ENCODE measurements at regions not wholly inside any gene's neighbourhood (a gene's known extent, or its start where the extent isn't known, plus 50 kb on each side); places are given as distances from the start of the nearest gene placed in this dataset.

GRCh38 chr5:4420177-4420576 is 720.0 kb upstream of the ADAMTS16 start:
- DNase-seq = no peak

- DNase-seq = no peak
These were observed 719.4 kb upstream of the ADAMTS16 start for GRCh38 chr5:4420681-4421080.

- no peak for DNase-seq
These were observed 717.9 kb upstream of the ADAMTS16 start for GRCh38 chr5:4422247-4422646.

GRCh38 chr5:4424895-4425294 is 715.2 kb upstream of the ADAMTS16 start:
- DNase-seq = no peak

DNA sequence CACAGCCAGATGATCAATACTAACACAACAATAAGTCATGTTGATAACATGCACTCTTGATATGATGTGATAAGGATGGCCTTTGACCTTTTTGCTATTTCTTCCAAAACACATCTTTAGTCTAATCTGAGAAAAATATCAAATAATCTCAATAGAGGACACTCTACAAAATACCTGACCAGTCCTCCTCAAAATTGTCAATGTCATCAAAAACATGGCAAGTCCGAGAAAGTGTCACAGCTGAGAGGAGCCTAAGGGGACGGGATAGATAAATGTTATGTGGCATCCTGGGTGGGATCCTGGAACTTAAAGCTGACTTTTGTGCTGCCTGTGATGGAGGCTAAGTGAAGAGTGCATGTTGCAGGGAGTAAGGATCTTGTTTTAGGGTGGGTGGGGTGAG is 699.6 kb upstream of the ADAMTS16 start:
- no peak for DNase-seq

GRCh38 chr5:4442221-4442620 is 697.9 kb upstream of the ADAMTS16 start:
- no peak for DNase-seq

GRCh38 chr5:4447657-4448056 is 692.5 kb upstream of the ADAMTS16 start:
- DNase-seq = no peak

DNA sequence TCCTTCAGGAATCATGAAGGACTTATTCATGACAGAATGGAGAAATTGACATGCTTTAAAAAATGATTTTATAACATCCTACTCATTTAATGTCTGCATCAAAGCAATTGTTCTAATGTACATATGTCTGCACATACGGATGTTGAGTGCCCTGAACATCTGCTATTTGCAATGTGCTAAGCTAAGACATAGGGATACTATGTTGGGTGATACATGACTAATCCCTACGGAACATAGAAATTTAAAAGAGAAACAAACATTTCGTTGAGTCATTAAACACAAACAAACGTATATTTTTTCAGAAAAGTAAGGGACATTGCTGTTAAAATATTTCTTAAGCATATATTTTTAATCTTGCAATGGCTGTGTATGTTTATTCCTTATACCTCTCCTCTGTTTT is 686.5 kb upstream of the ADAMTS16 start:
- no peak for DNase-seq

GRCh38 chr5:4479426-4479825 is 660.7 kb upstream of the ADAMTS16 start:
- no peak for DNase-seq

- DNase-seq = no peak
These were observed 659.4 kb upstream of the ADAMTS16 start for GRCh38 chr5:4480528-4481349.

GRCh38 chr5:4487581-4487980 is 652.5 kb upstream of the ADAMTS16 start:
- no peak for DNase-seq

DNA sequence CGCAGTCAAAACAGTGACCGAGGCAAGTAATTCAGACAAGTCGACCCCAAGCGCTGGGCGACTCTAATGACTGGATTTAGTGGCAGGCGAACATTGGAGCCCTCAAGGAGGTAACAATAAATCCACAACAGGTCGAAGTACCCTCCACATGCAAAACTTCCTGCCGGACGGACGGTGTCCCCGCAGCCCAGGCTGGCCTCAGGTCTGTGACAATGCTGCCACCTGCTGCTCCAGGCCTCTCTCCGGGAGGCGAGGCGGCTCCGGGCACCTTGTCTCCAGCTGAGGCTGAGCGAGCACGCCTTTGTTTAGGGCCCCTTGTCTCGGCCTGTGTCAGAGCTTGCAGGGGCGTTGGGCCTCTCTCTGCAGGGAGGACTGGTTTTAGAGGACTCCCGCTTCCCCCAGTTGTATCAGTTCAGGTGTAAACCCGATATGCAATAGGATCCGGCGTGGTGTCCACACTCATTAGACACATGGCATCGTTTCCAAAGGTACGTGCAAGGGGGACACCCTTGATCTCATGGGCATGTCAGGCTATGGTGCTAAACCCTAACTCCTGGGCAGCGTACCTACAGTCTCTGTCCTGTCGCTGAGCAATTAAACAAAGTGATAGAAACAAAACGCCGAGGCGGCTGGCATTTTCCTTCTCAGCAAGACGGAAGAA is 628.0 kb upstream of the ADAMTS16 start:
- DNase-seq = no peak

GRCh38 chr5:4513381-4513780 is 626.7 kb upstream of the ADAMTS16 start:
- DNase-seq = no peak

DNA sequence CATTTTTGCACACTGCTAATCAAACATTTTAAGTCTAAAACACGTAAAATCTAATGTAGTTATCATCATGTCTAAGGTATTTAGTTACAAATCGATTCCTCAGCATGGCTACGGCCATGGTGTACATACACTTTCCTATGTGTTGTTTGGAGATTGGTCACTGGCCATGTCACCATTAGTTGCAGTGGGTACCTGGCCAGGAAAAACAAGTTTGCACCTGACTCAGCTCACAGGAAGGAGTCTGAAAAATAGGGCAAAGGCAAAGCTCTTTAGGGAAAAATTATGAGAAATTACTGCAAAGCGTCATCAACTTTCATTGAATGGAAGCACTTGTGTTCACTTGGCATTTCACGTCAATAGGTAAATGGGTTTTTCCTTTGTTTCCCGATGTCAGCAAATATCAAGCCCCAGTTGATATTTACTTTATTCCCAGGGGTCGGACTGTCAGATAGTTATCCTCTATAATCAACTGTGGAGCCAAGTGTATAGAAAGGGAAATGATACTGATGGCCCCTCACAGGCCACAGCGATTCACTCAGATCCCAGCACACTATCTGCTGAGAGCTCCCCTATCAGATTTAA is 626.0 kb upstream of the ADAMTS16 start:
- DNase-seq = no peak

DNA sequence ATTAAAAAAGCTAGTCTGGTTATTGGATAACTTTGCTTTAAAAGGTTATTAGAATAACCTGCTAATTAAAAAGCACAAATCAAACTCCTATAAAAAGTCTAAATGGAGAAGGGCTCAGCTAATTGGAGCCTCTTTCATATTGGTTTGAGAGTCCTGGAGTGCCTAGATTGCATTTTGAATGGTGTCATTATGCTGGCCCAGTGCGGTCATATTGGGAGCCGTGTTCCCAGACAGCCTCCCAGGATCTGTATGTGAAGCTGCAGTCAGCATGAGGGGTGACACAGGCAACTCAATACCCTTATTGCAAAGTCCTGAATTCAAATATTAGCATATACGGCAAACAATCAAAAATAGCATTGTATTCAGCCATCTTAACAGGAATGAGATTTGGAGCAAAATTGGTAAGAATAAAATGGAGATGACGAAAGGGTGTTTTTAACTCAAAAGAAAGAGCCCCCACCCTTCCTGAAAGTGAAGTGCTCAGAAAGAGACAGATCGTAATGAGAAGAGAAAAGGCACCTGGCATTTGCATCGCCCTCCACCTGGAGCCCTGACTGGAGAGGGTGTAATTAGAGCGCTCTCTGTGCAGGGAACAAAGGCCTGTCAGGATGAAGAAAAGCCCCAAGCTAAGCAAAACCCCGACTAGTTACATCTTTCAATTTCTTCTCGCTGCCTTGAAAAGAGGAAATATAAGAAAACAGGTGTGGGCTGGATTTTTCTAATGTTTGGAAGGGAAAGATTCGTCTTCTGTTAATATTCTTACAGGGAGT is 621.0 kb upstream of the ADAMTS16 start:
- no peak for DNase-seq

GRCh38 chr5:4520559-4520958 is 619.6 kb upstream of the ADAMTS16 start:
- DNase-seq = no peak

DNA sequence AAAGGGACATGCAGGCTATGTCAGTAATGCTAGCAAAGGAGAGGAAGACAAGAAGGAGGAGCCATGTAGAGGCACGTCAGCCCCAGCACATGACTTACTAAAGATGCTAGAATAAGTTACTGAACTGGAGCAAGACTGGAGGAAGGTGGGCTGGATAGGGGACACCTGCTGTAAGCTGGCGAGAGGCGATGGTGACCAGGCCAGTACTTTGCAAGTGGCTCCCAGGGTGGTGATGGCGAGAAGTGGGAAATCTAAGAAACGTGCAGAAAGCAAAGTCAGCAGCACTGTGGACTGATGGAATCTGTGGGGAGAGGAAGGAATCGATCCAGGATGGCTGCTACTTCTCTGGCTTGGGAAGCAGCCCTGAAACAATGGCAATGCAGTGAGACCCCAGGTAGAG is 617.1 kb upstream of the ADAMTS16 start:
- no peak for DNase-seq

DNA sequence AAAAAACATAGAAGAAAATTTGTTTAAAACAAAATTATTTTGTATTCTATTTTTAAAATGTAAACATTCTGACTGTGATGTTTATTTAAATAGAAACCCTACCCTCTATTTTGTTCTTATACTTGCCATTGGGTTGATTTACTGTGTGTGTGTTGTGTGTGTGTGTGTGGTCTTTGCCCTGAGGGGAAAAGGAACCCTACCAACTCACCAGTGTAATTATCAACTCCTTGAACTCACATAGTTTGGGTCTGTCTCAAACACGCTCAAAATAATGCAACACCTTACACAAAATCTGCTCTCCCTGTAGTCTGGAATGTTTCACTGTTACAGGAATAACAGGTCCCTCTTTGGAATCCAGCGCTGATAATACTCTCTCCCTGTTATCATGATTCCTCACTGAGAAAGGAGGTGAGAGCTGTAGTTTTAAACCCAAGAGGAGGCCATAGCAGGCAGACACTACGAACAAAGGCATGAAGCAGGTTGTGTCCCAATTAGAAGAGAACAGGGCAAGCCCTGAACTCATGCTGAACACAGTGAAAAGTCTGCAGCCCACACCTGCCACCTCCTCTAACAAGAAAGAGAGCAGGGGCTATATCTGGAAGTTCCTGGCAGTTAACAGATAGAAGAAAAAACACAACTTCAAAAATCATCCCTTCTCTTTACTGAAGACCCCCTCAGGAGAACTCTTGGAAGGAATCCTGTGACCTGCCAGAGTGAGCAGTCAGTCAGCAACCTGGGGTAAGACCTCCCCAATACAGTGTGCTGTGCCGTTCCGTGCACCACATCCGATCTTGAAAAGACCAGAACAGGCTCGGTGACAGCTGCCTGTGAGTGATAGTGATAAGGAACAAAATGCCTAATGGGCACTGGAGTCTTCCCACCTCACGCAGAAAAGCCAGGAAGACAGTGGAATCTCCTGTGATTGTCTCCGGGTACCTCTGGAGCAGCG is 608.1 kb upstream of the ADAMTS16 start:
- no peak for DNase-seq

DNA sequence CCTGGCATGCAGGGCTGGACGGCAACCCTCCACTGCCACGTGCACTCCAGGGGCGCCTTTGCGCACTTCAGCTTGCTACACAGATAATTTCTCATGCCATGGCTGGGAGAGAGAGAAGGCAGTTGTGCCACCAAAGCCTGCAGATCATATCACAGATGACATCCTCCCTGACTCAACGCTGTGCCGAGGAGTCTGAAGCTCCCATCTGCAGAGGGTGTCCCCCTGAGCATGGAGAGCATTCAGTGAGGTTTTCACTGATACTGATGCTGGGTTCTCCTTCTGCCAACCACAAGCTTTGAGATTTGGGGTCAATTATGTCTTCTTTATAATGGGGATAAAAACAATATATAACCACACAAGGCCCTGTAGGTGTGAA is 607.4 kb upstream of the ADAMTS16 start:
- DNase-seq = no peak

DNA sequence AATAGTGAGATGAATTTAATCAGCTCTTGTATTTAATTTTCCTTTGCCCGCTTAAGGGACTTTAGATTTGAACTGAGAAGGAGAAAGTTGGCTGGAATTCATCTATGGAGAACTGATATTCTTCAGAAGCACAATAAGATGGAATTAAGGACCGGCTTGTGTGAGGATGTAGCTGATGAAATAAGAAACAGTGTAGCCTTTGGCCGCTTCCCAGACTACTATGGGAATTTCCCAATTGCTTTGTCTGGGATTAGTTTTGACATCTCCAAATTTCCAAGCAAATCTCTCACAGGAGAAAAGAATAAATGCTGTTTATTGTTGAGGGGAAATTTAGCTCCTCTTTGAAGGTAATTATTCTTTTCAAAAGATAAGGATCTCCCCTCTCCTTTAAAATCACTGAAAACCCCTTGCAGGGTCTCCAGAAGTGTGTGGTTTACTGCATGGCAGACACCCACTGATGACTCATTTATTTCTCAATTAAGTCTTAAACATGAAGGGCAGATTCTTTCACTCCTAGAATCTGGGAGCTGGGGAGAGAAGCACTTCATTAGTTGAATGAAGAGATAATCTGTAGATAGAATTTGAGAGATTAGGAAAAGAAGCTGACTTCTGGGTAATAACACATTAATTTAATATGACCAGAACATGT is 606.5 kb upstream of the ADAMTS16 start:
- DNase-seq = no peak

DNA sequence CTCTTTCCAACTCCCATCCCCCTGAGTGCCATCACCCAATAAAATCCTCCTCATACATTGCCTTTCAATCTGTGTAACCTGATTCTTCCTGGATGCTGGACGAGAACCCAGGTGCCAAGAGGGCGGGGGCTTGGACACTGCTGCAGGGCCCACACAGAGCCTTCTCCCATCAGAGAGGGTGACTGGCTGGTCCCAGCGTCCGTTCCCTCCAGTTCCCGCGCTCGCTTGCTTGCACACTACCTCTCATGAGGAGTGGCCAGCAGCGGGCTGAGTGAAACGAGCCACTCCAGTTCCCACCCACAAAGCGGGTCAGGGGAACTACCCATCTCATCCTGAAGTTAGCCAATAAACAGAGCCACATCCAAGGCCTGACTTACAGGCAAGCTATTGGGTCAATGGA is 602.6 kb upstream of the ADAMTS16 start:
- DNase-seq = no peak
